MCF 10A (cell line): ENCODE measurements at regions not wholly inside any gene's neighbourhood (a gene's known extent, or its start where the extent isn't known, plus 50 kb on each side); places are given as distances from the start of the nearest gene placed in this dataset.

ENCODE experiments used
- BruUV-seq: library from RNA; stranded (reverse); fragments of 400-500 nt; replicated peaks from 2 replicates; lab custom pipeline; 2021; lab: Mats Ljungman, UMichigan
- CTCF ChIA-PET: fragments of 300-600 bp; sonication (Branson Sonifier 250); formaldehyde crosslinking; extraction: SDS; loops from one replicate; lab custom pipeline; 2021; ENCODE audit warnings: antibody characterized with exemption, inconsistent platforms; lab: Yijun Ruan, JAX
- POLR2A ChIA-PET: fragments of 300-600, 350-650 bp; sonication (Branson Sonifier 250); formaldehyde crosslinking; extraction: SDS; loops from one replicate; lab custom pipeline; 2020; ENCODE audit warnings: antibody characterized with exemption, inconsistent platforms; lab: Yijun Ruan, JAX
- DNase-seq: peaks from one replicate; pipeline ENCODE4 v3.0.0-alpha.2; 2018; ENCODE audit not compliant: unreplicated experiment
- H3K27ac Mint-ChIP-seq: one replicate; pipeline ENCODE4 v1.8.0; 2022; ENCODE audit warnings: mild to moderate bottlenecking, low read depth, mixed read lengths; ENCODE audit not compliant: unreplicated experiment
- H3K27me3 Mint-ChIP-seq: one replicate; pipeline ENCODE4 v1.8.0; 2022; ENCODE audit warnings: mixed read lengths; ENCODE audit not compliant: insufficient read depth, unreplicated experiment
- H3K36me3 Mint-ChIP-seq: one replicate; pipeline ENCODE4 v1.8.0; 2022; ENCODE audit warnings: mild to moderate bottlenecking, moderate library complexity, mixed read lengths; ENCODE audit not compliant: insufficient read depth, unreplicated experiment
- H3K4me1 Mint-ChIP-seq: one replicate; pipeline ENCODE4 v1.8.0; 2022; ENCODE audit warnings: mixed read lengths; ENCODE audit not compliant: insufficient read depth, unreplicated experiment
- H3K4me3 Mint-ChIP-seq: one replicate; pipeline ENCODE4 v1.8.0; 2022; ENCODE audit warnings: mild to moderate bottlenecking, moderate library complexity, mixed read lengths; ENCODE audit not compliant: unreplicated experiment
- H3K9me3 Mint-ChIP-seq: one replicate; pipeline ENCODE4 v1.8.0; 2022; ENCODE audit warnings: mixed read lengths; ENCODE audit not compliant: unreplicated experiment
- intact Hi-C: fragments of 100-400 bp; cut with micrococcal nuclease; formaldehyde crosslinking; loops from 2 replicates; pipeline ENCODE4 v1.14.1; 2022
- TF ChIP-seq, protein P1 (sequence below): fragments of 200-600 bp; IDR thresholded peaks from one replicate; pipeline ENCODE4 v1.8.0; 2022; ENCODE audit warnings: antibody characterized with exemption, mild to moderate bottlenecking; ENCODE audit not compliant: unreplicated experiment

DNA sequence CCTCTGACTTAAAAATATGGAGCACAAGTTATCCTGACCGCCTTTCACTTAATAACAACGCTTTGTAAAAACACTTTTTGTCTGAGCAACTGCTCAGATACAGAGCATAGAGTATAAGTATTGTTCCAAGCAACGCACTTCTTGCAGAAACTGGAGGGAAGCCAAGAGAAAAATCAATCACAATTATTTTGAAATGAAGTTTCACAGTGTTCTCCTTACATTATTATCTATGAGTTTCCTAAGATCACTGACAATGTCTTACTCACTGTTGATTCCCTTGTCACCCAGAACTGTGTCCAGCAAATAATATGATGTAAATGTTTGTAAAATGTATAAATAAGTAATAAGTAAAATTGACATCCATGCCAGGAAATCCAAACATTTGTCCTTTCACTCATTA lies 184.6 kb upstream of the GPR149 start:
- CTCF ChIA-PET, result no interaction called here
- intact Hi-C loops, result no loop called here
- no peak for DNase-seq
- H3K4me1 Mint-ChIP-seq, result peaks cover 6% of the 10 kb centered on the region
- H3K27ac Mint-ChIP-seq, result no peak overlapping the region
- H3K36me3 Mint-ChIP-seq, result no peaks in the 10 kb centered on the region
- no peaks in the 10 kb centered on the region for H3K27me3 Mint-ChIP-seq
- TF ChIP-seq, protein P1, sequence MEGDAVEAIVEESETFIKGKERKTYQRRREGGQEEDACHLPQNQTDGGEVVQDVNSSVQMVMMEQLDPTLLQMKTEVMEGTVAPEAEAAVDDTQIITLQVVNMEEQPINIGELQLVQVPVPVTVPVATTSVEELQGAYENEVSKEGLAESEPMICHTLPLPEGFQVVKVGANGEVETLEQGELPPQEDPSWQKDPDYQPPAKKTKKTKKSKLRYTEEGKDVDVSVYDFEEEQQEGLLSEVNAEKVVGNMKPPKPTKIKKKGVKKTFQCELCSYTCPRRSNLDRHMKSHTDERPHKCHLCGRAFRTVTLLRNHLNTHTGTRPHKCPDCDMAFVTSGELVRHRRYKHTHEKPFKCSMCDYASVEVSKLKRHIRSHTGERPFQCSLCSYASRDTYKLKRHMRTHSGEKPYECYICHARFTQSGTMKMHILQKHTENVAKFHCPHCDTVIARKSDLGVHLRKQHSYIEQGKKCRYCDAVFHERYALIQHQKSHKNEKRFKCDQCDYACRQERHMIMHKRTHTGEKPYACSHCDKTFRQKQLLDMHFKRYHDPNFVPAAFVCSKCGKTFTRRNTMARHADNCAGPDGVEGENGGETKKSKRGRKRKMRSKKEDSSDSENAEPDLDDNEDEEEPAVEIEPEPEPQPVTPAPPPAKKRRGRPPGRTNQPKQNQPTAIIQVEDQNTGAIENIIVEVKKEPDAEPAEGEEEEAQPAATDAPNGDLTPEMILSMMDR, result no peak
- peaks cover 11% of the 10 kb centered on the region for H3K9me3 Mint-ChIP-seq
- BruUV-seq, result no TSS peak
- POLR2A ChIA-PET, result interaction anchor here (1.1 kb wide), 1 partner anchor 10 kb away, joined by 4 read pairs; no protein-coding TSS in a partner anchor
- H3K4me3 Mint-ChIP-seq, result no peak overlapping the region

DNA sequence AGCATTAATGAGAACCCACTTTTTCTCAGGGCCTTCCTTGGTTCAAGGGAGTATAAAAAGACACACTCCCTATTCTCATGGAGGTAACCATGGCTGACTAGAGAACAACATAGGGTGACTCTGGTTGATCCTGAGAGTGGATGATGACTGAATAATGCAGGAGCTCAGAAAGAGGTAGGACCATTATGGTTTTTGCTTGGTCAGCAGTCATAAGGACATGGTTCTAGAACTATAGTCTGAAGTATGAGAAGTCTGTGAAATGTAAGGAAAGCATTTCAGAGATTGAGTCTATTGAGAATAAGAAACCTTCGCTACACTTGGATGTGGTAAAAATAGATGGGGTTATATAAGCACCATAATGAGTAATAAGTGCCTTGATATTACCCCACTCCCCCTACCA lies 184.1 kb upstream of the GPR149 start:
- ChIA-PET CTCF (no interaction called here), POLR2A (interaction anchor here (1.1 kb wide), 1 partner anchor 10 kb away, joined by 4 read pairs; no protein-coding TSS in a partner anchor)
- intact Hi-C loops, result no loop called here
- TF ChIP-seq, protein P1, result no peak
- H3K36me3 Mint-ChIP-seq, result no peaks in the 10 kb centered on the region
- DNase-seq, result no peak
- no peak overlapping the region for H3K27ac Mint-ChIP-seq
- no peak overlapping the region for H3K4me3 Mint-ChIP-seq
- peaks cover 11% of the 10 kb centered on the region for H3K9me3 Mint-ChIP-seq
- peaks cover 6% of the 10 kb centered on the region for H3K4me1 Mint-ChIP-seq
- BruUV-seq, result no TSS peak
- H3K27me3 Mint-ChIP-seq, result no peaks in the 10 kb centered on the region

DNA sequence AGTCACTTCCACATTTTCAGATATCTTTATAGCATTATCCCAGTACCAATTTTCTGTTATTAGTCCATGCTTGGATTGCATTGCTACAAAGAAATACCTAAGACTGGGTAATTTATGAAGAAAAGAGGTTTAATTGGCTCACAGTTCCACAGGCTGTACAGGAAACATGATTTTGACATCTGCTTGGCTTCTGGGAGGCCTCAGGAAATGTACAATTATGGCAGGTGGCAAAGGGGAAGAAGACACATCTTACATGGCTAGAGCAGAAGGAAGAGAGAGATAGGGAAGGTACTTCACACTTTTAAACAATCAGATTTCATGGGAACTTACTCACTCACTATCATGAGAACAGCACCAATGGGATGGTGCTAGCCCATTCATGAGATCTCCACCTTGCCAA lies 172.3 kb upstream of the GPR149 start:
- no peaks in the 10 kb centered on the region for H3K36me3 Mint-ChIP-seq
- peaks cover 11% of the 10 kb centered on the region for H3K9me3 Mint-ChIP-seq
- BruUV-seq, result no TSS peak
- intact Hi-C loops, result no loop called here
- TF ChIP-seq, protein P1, result no peak
- ChIA-PET CTCF (no interaction called here), POLR2A (no interaction called here)
- no peak overlapping the region for H3K4me3 Mint-ChIP-seq
- no peak for DNase-seq
- no peaks in the 10 kb centered on the region for H3K27me3 Mint-ChIP-seq
- H3K27ac Mint-ChIP-seq, result no peak overlapping the region
- no peaks in the 10 kb centered on the region for H3K4me1 Mint-ChIP-seq

DNA sequence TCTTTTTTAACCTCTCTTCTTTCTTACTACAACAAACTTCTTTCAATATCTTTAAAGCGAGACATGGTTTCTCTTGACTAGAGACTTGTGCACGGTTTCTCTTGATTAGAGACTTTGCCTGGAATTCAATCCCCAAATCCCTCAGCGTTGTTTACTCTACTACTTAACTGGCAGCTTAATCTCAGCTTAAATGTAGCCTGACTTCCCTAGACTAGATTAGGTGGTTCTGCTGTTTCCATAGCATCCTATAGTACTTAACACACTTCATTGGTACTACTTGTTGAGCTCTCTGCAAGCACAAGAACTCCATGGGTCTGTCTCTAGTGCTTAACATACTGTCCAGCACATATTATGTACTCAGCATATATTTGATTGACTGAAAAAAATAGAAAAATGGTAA lies 168.2 kb upstream of the GPR149 start:
- H3K36me3 Mint-ChIP-seq, result no peaks in the 10 kb centered on the region
- H3K4me3 Mint-ChIP-seq, result no peak overlapping the region
- TF ChIP-seq, protein P1, result no peak
- POLR2A ChIA-PET, result no interaction called here
- CTCF ChIA-PET, result interaction anchor here (0.6 kb wide), 1 partner anchor 634 kb away, joined by 4 read pairs; no protein-coding TSS in a partner anchor
- no peaks in the 10 kb centered on the region for H3K4me1 Mint-ChIP-seq
- intact Hi-C loops, result no loop called here
- no TSS peak for BruUV-seq
- no peak for DNase-seq
- H3K9me3 Mint-ChIP-seq, result peaks cover 11% of the 10 kb centered on the region
- H3K27ac Mint-ChIP-seq, result no peak overlapping the region
- no peaks in the 10 kb centered on the region for H3K27me3 Mint-ChIP-seq
